OCI-LY3 (cell line): ENCODE measurements at regions not wholly inside any gene's neighbourhood (a gene's known extent, or its start where the extent isn't known, plus 50 kb on each side); places are given as distances from the start of the nearest gene placed in this dataset.

Experiments
- CTCF ChIP-seq: fragments of 200-600, 300-600 bp; sonication (generic); IDR thresholded peaks from 2 replicates; pipeline ENCODE4 v1.5.1; 2014; ENCODE audit warnings: antibody characterized with exemption, low read length, low read depth
- EZH2phosphoT487 ChIP-seq: fragments of 200-600 bp; shearing (Covaris generic); IDR thresholded peaks from 2 replicates; pipeline ENCODE4 v1.6.1; 2018; ENCODE audit warnings: antibody characterized with exemption, mixed run types, low read depth

GRCh38 chr11:106474274-106474673, 396.8 kb downstream of the AASDHPPT start:
- TF ChIP-seq CTCF (no peak), EZH2phosphoT487 (no peak)
